GM12873 (cell line): ENCODE measurements at regions not wholly inside any gene's neighbourhood (a gene's known extent, or its start where the extent isn't known, plus 50 kb on each side); places are given as distances from the start of the nearest gene placed in this dataset.

Source experiments
- CTCF ChIP-seq: IDR thresholded peaks from 2 replicates; pipeline ENCODE4 v1.5.1; 2012; ENCODE audit warnings: low read depth, mild to moderate bottlenecking, moderate library complexity, low read length, control low read depth; ENCODE audit not compliant: insufficient read depth; ENCODE audit errors: missing control alignments

- no peak for TF ChIP-seq CTCF
Observed at GRCh38 chr4:125573368-125573767, 258.6 kb downstream of the FAT4 start.

- TF ChIP-seq CTCF: no peak
Observed at GRCh38 chr4:125573786-125574185, 259.0 kb downstream of the FAT4 start.

- TF ChIP-seq CTCF: no peak
Observed at GRCh38 chr4:125582302-125582701, 267.5 kb downstream of the FAT4 start.

- no peak for TF ChIP-seq CTCF
Observed at GRCh38 chr4:125590158-125590557, 275.4 kb downstream of the FAT4 start.

GRCh38 chr4:125591290-125591689 is 276.5 kb downstream of the FAT4 start:
- no peak for TF ChIP-seq CTCF

GRCh38 chr4:125594056-125594602 is 279.4 kb downstream of the FAT4 start:
- TF ChIP-seq CTCF: no peak

GRCh38 chr4:125620066-125620860 is 305.5 kb downstream of the FAT4 start:
- TF ChIP-seq CTCF: no peak
